Uterus (tissue), 3 donors: ENCODE measurements at regions not wholly inside any gene's neighbourhood (a gene's known extent, or its start where the extent isn't known, plus 50 kb on each side); places are given as distances from the start of the nearest gene placed in this dataset.
A peak's percentile ranks its signal among the peaks of the same experiment; 100 is the strongest.

Source experiments
- DNase-seq, 2 donors: peaks; one replicate each; pipeline ENCODE4 v3.0.0-alpha.2; 2019 to 2020
- H3K27ac ChIP-seq, 2 donors: fragments of 200-600 bp; sonication (generic); 1 replicate in 1 of 2; 2 replicates in 1 of 2; pipeline ENCODE4 v1.5.1; 2016 to 2018
- H3K27me3 ChIP-seq, 2 donors: fragments of 200-600 bp; sonication (generic); one replicate each; pipeline ENCODE4 v1.5.1; 2018 to 2019; ENCODE audit warnings: control low read depth in 1 of 2
- H3K36me3 ChIP-seq, 2 donors: fragments of 200-600 bp; sonication (generic); one replicate each; pipeline ENCODE4 v1.5.1; 2019; ENCODE audit warnings: control low read depth in 1 of 2
- H3K4me1 ChIP-seq, 2 donors: fragments of 200-600 bp; sonication (generic); one replicate each; pipeline ENCODE4 v1.5.1; 2018 to 2019; ENCODE audit warnings: control low read depth in 1 of 2
- H3K4me3 ChIP-seq, 2 donors: fragments of 200-600 bp; sonication (generic); 1 replicate in 1 of 2; 2 replicates in 1 of 2; pipeline ENCODE4 v1.5.1; 2018 to 2019; ENCODE audit warnings: mild to moderate bottlenecking in 1 of 2
- H3K9me3 ChIP-seq, 2 donors: fragments of 200-600 bp; sonication (generic); one replicate each; pipeline ENCODE4 v1.5.1; 2019; ENCODE audit warnings: control low read depth in 1 of 2
- POLR2A ChIP-seq, 2 donors: fragments of 450-650 bp; IDR thresholded peaks; one replicate each; pipeline ENCODE4 v1.6.1; 2016; ENCODE audit warnings: antibody characterized with exemption in 2 of 2, mild to moderate bottlenecking in 1 of 2, moderate library complexity in 1 of 2
- intact Hi-C: fragments of 100-400 bp; cut with DNase I; formaldehyde crosslinking; loops from one replicate; pipeline ENCODE4 v1.15.1; 2023; ENCODE audit warnings: low total_unique reads
- TF ChIP-seq, protein P1 (sequence below), 4 experiments: fragments of 200-600 bp in 2 of 4; fragments of 450-650 bp in 2 of 4; sonication (generic) in 2 of 4; IDR thresholded peaks; one replicate each; pipeline ENCODE4 v1.5.1; 2016 to 2019; ENCODE audit warnings: antibody characterized with exemption in 4 of 4, mild to moderate bottlenecking in 2 of 4, moderate library complexity in 1 of 4
- donor health status: DM: yes; HTN: yes; CAD: no.

DNA sequence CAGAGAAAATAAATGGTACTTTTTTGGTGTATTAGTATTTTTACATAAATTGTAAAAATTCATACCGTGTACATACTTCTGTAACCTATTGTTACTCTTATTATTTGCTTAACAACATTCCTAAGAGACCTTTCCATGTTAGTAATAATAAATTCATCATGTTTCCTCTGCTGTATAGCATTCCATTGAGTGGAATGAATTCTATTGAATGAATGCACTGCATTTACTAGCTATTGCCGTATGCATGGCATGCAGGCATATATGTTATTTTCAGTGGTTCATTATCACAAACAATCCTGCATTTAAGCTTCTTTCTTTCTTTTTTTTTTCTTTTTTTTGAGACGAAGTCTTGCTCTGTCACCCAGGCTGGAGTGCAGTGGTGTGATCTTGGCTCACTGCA lies 137.6 kb upstream of the TBX3 start:
- intact Hi-C loops, result no loop called here
- Histone ChIP-seq H3K9me3 (no peaks in the 10 kb centered on the region), H3K4me3 (no peak overlapping the region), H3K27ac (no peak overlapping the region), H3K4me1 (no peaks in the 10 kb centered on the region), H3K27me3 (no peaks in the 10 kb centered on the region), H3K36me3 (no peaks in the 10 kb centered on the region)
- TF ChIP-seq, protein P1, sequence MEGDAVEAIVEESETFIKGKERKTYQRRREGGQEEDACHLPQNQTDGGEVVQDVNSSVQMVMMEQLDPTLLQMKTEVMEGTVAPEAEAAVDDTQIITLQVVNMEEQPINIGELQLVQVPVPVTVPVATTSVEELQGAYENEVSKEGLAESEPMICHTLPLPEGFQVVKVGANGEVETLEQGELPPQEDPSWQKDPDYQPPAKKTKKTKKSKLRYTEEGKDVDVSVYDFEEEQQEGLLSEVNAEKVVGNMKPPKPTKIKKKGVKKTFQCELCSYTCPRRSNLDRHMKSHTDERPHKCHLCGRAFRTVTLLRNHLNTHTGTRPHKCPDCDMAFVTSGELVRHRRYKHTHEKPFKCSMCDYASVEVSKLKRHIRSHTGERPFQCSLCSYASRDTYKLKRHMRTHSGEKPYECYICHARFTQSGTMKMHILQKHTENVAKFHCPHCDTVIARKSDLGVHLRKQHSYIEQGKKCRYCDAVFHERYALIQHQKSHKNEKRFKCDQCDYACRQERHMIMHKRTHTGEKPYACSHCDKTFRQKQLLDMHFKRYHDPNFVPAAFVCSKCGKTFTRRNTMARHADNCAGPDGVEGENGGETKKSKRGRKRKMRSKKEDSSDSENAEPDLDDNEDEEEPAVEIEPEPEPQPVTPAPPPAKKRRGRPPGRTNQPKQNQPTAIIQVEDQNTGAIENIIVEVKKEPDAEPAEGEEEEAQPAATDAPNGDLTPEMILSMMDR (IDR thresholded peaks at IDR 0.05), result no peak
- no peak for TF ChIP-seq POLR2A (IDR thresholded peaks at IDR 0.05)
- DNase-seq, result no peak

DNA sequence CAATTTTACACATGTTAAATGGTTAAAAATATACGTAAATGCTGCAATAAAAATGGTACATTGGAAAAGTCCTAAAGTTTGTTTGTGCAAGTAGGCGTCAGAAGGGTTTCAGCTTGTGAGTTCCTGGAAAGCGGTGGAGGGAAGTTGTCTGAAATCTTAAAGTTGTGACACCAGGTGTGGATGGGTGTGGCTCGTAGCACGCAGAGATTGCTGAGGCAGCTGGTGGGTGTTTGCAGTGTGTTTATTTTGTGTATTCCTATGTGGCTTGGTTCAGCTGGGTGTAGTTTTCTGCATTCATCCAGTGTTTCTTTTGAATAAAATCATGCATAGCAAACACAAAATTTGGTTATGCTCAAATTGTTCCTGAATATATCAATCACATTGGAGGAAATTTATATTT lies 136.8 kb upstream of the TBX3 start:
- Histone ChIP-seq H3K27ac (no peak overlapping the region), H3K27me3 (no peaks in the 10 kb centered on the region), H3K4me3 (no peak overlapping the region), H3K4me1 (no peaks in the 10 kb centered on the region), H3K36me3 (no peaks in the 10 kb centered on the region), H3K9me3 (no peaks in the 10 kb centered on the region)
- intact Hi-C loops, result no loop called here
- DNase-seq, result no peak
- no peak for TF ChIP-seq POLR2A (IDR thresholded peaks at IDR 0.05)
- TF ChIP-seq, protein P1 (IDR thresholded peaks at IDR 0.05), result no peak

GRCh38 chr12:114817571-114818425 lies 133.8 kb upstream of the TBX3 start:
- Histone ChIP-seq H3K4me3 (no peak overlapping the region), H3K27me3 (no peaks in the 10 kb centered on the region), H3K36me3 (no peaks in the 10 kb centered on the region), H3K27ac (no peak overlapping the region), H3K4me1 (no peaks in the 10 kb centered on the region), H3K9me3 (no peaks in the 10 kb centered on the region)
- intact Hi-C loops, result no loop called here
- peak; percentile 23 to 42 for DNase-seq
- TF ChIP-seq POLR2A (IDR thresholded peaks at IDR 0.05), result no peak
- TF ChIP-seq, protein P1 (IDR thresholded peaks at IDR 0.05), result no peak

- H3K36me3 ChIP-seq, result no peaks in the 10 kb centered on the region
- H3K4me1 ChIP-seq, result no peaks in the 10 kb centered on the region
- no peak overlapping the region for H3K27ac ChIP-seq
- TF ChIP-seq POLR2A (IDR thresholded peaks at IDR 0.05), result no peak
- TF ChIP-seq, protein P1 (IDR thresholded peaks at IDR 0.05), result no peak
- H3K4me3 ChIP-seq, result no peak overlapping the region
- H3K9me3 ChIP-seq, result no peaks in the 10 kb centered on the region
- no peak for DNase-seq
- intact Hi-C loops, result no loop called here
- H3K27me3 ChIP-seq, result no peaks in the 10 kb centered on the region
Observed at GRCh38 chr12:114815026-114815795, 131.2 kb upstream of the TBX3 start.
